ENCODE measurements at regions not wholly inside any gene's neighbourhood (a gene's known extent, or its start where the extent isn't known, plus 50 kb on each side); places are given as distances from the start of the nearest gene placed in this dataset.

- no peaks in the 10 kb centered on the region for H3K27me3 ChIP-seq
- no peak for DNase-seq
- H3K36me3 ChIP-seq, result no peaks in the 10 kb centered on the region
- H3K4me3 ChIP-seq, result no peak overlapping the region
- TF ChIP-seq CTCF (IDR thresholded peaks at IDR 0.05), result no peak
- no peaks in the 10 kb centered on the region for H3K9me3 ChIP-seq
- no peak overlapping the region for H3K27ac ChIP-seq
- no peak for ATAC-seq
- peaks cover 0 to 7% of the 10 kb centered on the region in 2 donors for H3K4me1 ChIP-seq
- intact Hi-C loops (cut with DNase I), result no loop called here
Observed at GRCh38 chr6:44665683-44666082, 278.2 kb downstream of the CDC5L start.

- H3K4me1 ChIP-seq, result peaks cover 0 to 7% of the 10 kb centered on the region in 2 donors
- H3K27ac ChIP-seq, result no peak overlapping the region
- no peak overlapping the region for H3K4me3 ChIP-seq
- DNase-seq (no peak), ATAC-seq (no peak)
- H3K36me3 ChIP-seq, result no peaks in the 10 kb centered on the region
- no peaks in the 10 kb centered on the region for H3K9me3 ChIP-seq
- H3K27me3 ChIP-seq, result no peaks in the 10 kb centered on the region
- no peak for TF ChIP-seq CTCF (IDR thresholded peaks at IDR 0.05)
- intact Hi-C loops (cut with DNase I), result no loop called here
Observed at GRCh38 chr6:44666324-44666723, 278.8 kb downstream of the CDC5L start.

- ATAC-seq, result peak; percentile 45
- H3K4me3 ChIP-seq, result no peak overlapping the region
- no peaks in the 10 kb centered on the region for H3K36me3 ChIP-seq
- DNase-seq, result no peak
- intact Hi-C loops (cut with DNase I), result no loop called here
- peaks cover 0 to under 1% of the 10 kb centered on the region in 2 donors for H3K27me3 ChIP-seq
- H3K9me3 ChIP-seq, result no peaks in the 10 kb centered on the region
- no peak for TF ChIP-seq CTCF (IDR thresholded peaks at IDR 0.05)
- H3K4me1 ChIP-seq, result peaks cover 0 to 7% of the 10 kb centered on the region in 2 donors
- H3K27ac ChIP-seq, result no peak overlapping the region
Observed at GRCh38 chr6:44667226-44667625, 279.7 kb downstream of the CDC5L start.

- ATAC-seq (peak; percentile 65), DNase-seq (no peak)
- H3K4me1 ChIP-seq, result peaks cover 0 to 3% of the 10 kb centered on the region in 2 donors
- TF ChIP-seq CTCF (IDR thresholded peaks at IDR 0.05), result peak; percentile 35 to 63
- no peaks in the 10 kb centered on the region for H3K9me3 ChIP-seq
- H3K36me3 ChIP-seq, result no peaks in the 10 kb centered on the region
- H3K27ac ChIP-seq, result no peak overlapping the region
- H3K27me3 ChIP-seq, result peaks cover 0 to 6% of the 10 kb centered on the region in 2 donors
- no peak overlapping the region for H3K4me3 ChIP-seq
- intact Hi-C loops (cut with DNase I), result no loop called here
Observed at GRCh38 chr6:44667668-44668390, 280.3 kb downstream of the CDC5L start.

GRCh38 chr6:44668391-44668930 is 281.0 kb downstream of the CDC5L start:
- Histone ChIP-seq H3K4me3 (no peak overlapping the region), H3K27ac (no peak overlapping the region), H3K4me1 (no peaks in the 10 kb centered on the region), H3K27me3 (peaks cover 0 to 9% of the 10 kb centered on the region in 2 donors), H3K36me3 (no peaks in the 10 kb centered on the region), H3K9me3 (no peaks in the 10 kb centered on the region)
- DNase-seq (no peak), ATAC-seq (no peak)
- TF ChIP-seq CTCF (IDR thresholded peaks at IDR 0.05), result no peak
- intact Hi-C loops (cut with DNase I), result no loop called here
